GM18867 (cell line): ENCODE measurements at regions not wholly inside any gene's neighbourhood (a gene's known extent, or its start where the extent isn't known, plus 50 kb on each side); places are given as distances from the start of the nearest gene placed in this dataset.
"Not testable (repeated sequence)": the region's sequence is repeated elsewhere in the genome, so short reads cannot be mapped to it uniquely, and the experiment has no call there.

Experiments
- ATAC-seq: cut with Tn5 transposase; IDR thresholded peaks from one replicate; pipeline ENCODE4 v1.9.1; 2021; ENCODE audit warnings: mild to moderate bottlenecking, moderate library complexity; ENCODE audit not compliant: unreplicated experiment

DNA sequence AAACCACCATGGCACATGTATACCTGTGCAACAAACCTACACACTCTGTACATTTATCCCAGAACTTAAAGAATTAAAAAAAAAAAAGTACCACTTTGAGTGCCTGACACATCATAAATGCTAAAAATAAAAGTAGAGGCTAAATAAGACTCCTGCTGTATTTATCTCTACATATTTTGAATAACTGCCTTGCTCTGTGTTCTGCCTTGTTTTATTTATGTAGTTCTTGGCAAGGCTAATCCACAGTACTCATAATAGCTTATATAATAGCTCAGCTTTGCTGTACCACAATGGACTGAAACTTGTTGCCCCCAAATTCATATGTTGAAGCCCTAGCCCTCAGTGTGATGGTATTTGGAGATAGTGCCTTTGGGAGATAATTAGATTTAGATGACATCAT, 95.4 kb upstream of the ADAMTS9 start:
- no peak for ATAC-seq

DNA sequence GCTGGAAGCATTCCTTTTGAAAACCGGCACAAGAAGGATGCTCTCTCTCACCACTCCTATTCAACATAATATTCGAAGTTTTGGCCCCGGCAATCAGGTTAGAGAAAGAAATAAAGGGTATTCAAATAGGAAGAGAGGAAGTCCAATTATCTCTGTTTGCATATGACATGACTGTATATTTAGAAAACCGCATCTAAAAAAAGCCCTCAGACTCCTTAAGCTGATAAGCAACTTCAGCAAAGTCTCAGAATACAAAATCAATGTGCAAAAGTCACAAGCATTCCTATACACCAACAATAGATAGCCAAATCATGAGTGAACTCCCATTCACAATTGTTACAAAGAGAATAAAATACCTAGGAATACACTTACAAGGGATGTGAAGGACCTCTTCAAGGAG, 93.1 kb upstream of the ADAMTS9 start:
- not testable (repeated sequence) for ATAC-seq

DNA sequence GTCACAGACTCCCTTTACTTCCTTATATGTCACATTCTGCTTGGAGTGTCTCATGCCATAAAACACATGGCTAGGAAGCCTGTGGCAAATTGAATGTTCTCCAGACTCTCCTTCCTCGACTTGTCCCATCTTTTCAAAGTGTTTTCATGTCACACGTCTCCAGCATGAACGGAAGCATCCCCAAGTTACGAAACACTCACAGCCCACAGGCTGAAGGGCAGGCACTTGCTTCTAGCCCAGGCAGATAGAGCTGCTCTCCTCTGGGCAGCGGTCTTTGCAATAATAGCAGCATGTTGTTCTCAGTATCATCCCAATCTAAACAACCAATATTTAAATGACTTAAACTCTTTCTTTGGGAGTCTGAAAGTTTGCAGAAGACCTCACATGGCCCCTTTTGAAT, 85.3 kb upstream of the ADAMTS9 start:
- ATAC-seq, result no peak

DNA sequence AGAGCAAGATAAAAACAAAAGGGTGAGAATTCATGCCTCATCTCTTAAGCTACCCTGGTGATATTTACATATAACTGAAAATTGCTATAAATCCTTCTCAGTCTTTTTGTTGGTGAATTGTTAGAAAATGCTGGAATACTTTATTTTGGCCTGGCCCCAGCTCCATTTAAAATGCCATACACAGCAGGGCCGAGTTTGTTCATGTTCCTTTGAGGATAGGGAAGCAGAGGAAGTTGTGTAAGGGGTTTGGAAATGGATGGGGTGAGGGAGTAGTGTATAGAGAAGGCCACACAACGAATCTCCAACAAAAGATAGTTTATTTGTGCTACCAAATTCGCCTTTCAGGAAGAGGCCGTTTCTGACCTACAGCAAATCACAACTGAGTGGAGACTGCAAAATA, 78.6 kb upstream of the ADAMTS9 start:
- ATAC-seq, result no peak

- no peak for ATAC-seq
Measured at GRCh38 chr3:64765947-64766346, 78.1 kb upstream of the ADAMTS9 start.

GRCh38 chr3:64764386-64764929, 76.7 kb upstream of the ADAMTS9 start:
- no peak for ATAC-seq

GRCh38 chr3:64763980-64764379, 76.2 kb upstream of the ADAMTS9 start:
- ATAC-seq, result no peak

GRCh38 chr3:64761729-64762128, 73.9 kb upstream of the ADAMTS9 start:
- no peak for ATAC-seq

- no peak for ATAC-seq
Measured at GRCh38 chr3:64760258-64760657, 72.5 kb upstream of the ADAMTS9 start.

- ATAC-seq, result no peak
Measured at GRCh38 chr3:64759811-64760210, 72.0 kb upstream of the ADAMTS9 start.

GRCh38 chr3:64756398-64756986, 68.7 kb upstream of the ADAMTS9 start:
- no peak for ATAC-seq

DNA sequence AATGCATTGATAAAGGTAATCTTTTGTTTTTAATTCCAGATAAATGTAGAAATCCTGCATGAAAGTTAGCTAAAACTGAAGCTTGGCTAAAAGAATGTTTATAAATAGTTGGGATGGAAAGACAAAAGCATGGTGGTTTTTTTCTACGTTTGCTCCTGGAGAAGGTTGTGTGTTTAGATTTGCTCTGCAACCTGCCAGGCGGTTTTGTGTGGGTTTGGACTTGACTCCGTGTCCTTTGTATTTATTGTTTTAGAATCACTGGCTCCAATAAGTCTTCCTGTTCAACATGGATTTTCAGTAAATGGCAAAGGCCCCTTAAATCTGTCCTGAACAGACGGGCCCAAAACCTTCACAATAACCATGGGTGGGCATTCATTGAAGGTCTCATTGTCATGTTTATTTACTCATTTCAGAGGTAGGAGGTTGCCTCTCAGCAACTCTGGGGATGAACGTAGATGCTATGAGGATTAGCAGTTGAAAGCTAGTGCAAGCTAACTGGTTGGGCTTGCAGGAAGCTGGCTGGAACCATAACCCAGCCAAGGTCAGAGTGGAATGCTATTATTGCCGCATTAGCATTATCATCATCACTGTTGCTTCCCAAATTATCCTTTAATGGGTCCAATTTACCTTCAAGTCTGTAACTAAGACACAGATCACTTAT, 60.6 kb upstream of the ADAMTS9 start:
- no peak for ATAC-seq

GRCh38 chr3:64747679-64748078, 59.9 kb upstream of the ADAMTS9 start:
- ATAC-seq, result no peak

DNA sequence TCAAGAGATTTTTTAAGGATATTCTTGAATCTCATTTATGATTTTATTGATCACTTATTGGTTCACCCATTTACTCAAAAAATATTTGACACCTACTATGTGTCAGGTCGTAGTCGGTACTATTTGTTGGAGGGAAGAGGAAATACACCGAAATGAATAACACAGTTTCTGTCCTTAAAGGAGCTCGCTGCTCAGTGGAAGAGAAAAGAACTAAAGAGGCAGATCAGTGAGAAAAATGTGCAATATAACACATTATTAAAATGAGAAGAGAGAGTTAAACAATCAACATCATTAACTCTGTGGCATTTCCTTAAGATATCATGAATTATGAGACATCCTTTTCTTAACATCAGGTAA, 56.1 kb upstream of the ADAMTS9 start:
- no peak for ATAC-seq

- ATAC-seq, result no peak
Measured at GRCh38 chr3:64743156-64743886, 55.5 kb upstream of the ADAMTS9 start.

- ATAC-seq, result no peak
Measured at GRCh38 chr3:64741341-64741740, 53.5 kb upstream of the ADAMTS9 start.

DNA sequence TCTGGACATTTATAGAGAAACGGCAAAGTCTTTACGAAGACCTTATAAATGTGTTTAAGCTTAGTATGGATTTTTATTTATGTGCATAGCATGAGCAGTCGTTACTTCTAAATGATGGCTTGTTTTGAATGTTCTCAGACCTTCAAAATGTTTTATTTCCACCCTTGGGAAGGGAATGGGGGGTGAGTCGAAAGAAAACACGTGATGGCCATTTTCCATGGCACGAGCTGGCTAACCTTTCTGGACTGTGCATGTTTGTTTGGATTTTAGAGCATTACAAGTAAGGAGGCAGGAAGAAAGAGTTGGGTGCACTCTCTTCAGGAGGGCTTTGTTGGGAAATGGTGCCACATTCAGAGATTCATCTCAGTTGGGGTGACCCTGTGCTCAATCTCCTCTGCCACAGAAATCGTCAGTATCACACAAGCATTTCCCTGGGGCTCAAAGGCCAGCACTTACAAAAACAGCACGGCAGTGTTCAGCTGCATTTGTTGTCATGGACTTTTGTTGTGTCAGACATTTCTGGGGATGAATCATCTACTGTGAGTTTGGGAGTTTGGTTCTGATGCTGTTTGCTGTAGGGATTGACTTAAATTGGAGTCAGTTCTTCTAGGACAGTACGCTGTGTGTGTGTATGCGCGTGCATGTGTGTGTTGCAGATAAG, 52.3 kb upstream of the ADAMTS9 start:
- no peak for ATAC-seq
